Astrocyte (in vitro differentiated cells and primary cell): ENCODE measurements at regions not wholly inside any gene's neighbourhood (a gene's known extent, or its start where the extent isn't known, plus 50 kb on each side); places are given as distances from the start of the nearest gene placed in this dataset.

Experiments
- DNase-seq: peaks from one replicate; pipeline ENCODE4 v3.0.0-alpha.2; 2010; ENCODE audit warnings: low read depth
- FAIRE-seq: peaks from 2 replicates; lab custom pipeline; 2011; peaks lifted over from hg19 to GRCh38; lab: Jason Lieb, UNC
- H2AFZ ChIP-seq: 2 replicates; pipeline ENCODE4 v1.6.0; 2012; ENCODE audit warnings: low read depth, low read length, inconsistent platforms
- H3K27ac ChIP-seq: 2 replicates; pipeline ENCODE4 v1.5.1; 2011; ENCODE audit warnings: low read depth, low read length, inconsistent platforms
- H3K27me3 ChIP-seq: 2 replicates; pipeline ENCODE4 v1.6.0; 2011; ENCODE audit warnings: low read length, inconsistent platforms; ENCODE audit not compliant: insufficient read depth
- H3K36me3 ChIP-seq: 2 replicates; pipeline ENCODE4 v1.5.1; 2011; ENCODE audit warnings: low read length, inconsistent platforms; ENCODE audit not compliant: insufficient read depth
- H3K4me1 ChIP-seq: 2 replicates; pipeline ENCODE4 v1.5.1; 2011; ENCODE audit warnings: low read length, inconsistent platforms; ENCODE audit not compliant: insufficient read depth
- H3K4me2 ChIP-seq: 2 replicates; pipeline ENCODE4 v1.6.0; 2012; ENCODE audit warnings: low read length, inconsistent platforms
- H3K4me3 ChIP-seq: 2 replicates; pipeline ENCODE4 v1.5.1; 2011; ENCODE audit warnings: low read depth, mild to moderate bottlenecking, low read length, inconsistent platforms; ENCODE audit not compliant: insufficient read depth
- H3K79me2 ChIP-seq: 2 replicates; pipeline ENCODE4 v1.6.0; 2012; ENCODE audit warnings: mild to moderate bottlenecking, low read length, inconsistent platforms; ENCODE audit not compliant: insufficient read depth
- H3K9ac ChIP-seq: 2 replicates; pipeline ENCODE4 v1.6.0; 2012; ENCODE audit warnings: mild to moderate bottlenecking, low read length, inconsistent platforms
- H3K9me3 ChIP-seq: 2 replicates; pipeline ENCODE4 v1.5.1; 2012; ENCODE audit warnings: low read depth, mild to moderate bottlenecking, low read length, inconsistent platforms; ENCODE audit not compliant: insufficient read depth
- H4K20me1 ChIP-seq: 2 replicates; pipeline ENCODE4 v1.6.0; 2012; ENCODE audit warnings: low read length, inconsistent platforms; ENCODE audit not compliant: insufficient read depth
- H3K27ac Mint-ChIP-seq: one replicate; pipeline ENCODE4 v1.8.0; 2021; ENCODE audit warnings: mild to moderate bottlenecking, mixed read lengths; ENCODE audit not compliant: unreplicated experiment
- H3K27me3 Mint-ChIP-seq: one replicate; pipeline ENCODE4 v1.8.0; 2021; ENCODE audit warnings: low read depth, mixed read lengths; ENCODE audit not compliant: unreplicated experiment
- H3K36me3 Mint-ChIP-seq: one replicate; pipeline ENCODE4 v1.8.0; 2021; ENCODE audit warnings: low read depth, mixed read lengths; ENCODE audit not compliant: unreplicated experiment
- H3K4me1 Mint-ChIP-seq: one replicate; pipeline ENCODE4 v1.8.0; 2021; ENCODE audit warnings: low read depth, mixed read lengths; ENCODE audit not compliant: unreplicated experiment
- H3K4me3 Mint-ChIP-seq: one replicate; pipeline ENCODE4 v1.8.0; 2021; ENCODE audit warnings: mild to moderate bottlenecking, moderate library complexity, mixed read lengths; ENCODE audit not compliant: unreplicated experiment
- H3K9me3 Mint-ChIP-seq: one replicate; pipeline ENCODE4 v1.8.0; 2021; ENCODE audit warnings: mild to moderate bottlenecking, mixed read lengths; ENCODE audit not compliant: unreplicated experiment
- CTCF ChIP-seq: IDR thresholded peaks from 2 replicates; pipeline ENCODE4 v1.5.1; 2011; ENCODE audit warnings: low read depth, mild to moderate bottlenecking, inconsistent platforms, low read length, moderate library complexity; ENCODE audit not compliant: insufficient read depth
- EZH2 ChIP-seq: IDR thresholded peaks from 2 replicates; pipeline ENCODE4 v1.6.1; 2012; ENCODE audit warnings: mild to moderate bottlenecking, low read length, inconsistent platforms; ENCODE audit not compliant: insufficient read depth

- DNase-seq (no peak), FAIRE-seq (no peak)
- Histone ChIP-seq H3K4me2 (no peak overlapping the region), H3K9ac (no peak overlapping the region), H3K27me3 (no peaks in the 10 kb centered on the region), H3K36me3 (no peaks in the 10 kb centered on the region), H3K4me3 (no peak overlapping the region), H4K20me1 (no peaks in the 10 kb centered on the region), H3K4me1 (no peaks in the 10 kb centered on the region), H3K79me2 (no peaks in the 10 kb centered on the region), H3K9me3 (no peaks in the 10 kb centered on the region), H3K27ac (no peak overlapping the region), H2AFZ (no peak overlapping the region)
- Mint-ChIP-seq H3K4me3 (no peak overlapping the region), H3K27me3 (no peaks in the 10 kb centered on the region), H3K4me1 (no peaks in the 10 kb centered on the region), H3K27ac (no peak overlapping the region), H3K36me3 (no peaks in the 10 kb centered on the region), H3K9me3 (no peaks in the 10 kb centered on the region)
- TF ChIP-seq CTCF (no peak), EZH2 (no peak)
Measured at GRCh38 chr6:90953405-90954161, 366.7 kb upstream of the MAP3K7 start.

- Histone ChIP-seq H3K9me3 (no peaks in the 10 kb centered on the region), H3K27ac (no peak overlapping the region), H2AFZ (no peak overlapping the region), H3K79me2 (no peaks in the 10 kb centered on the region), H3K4me2 (no peak overlapping the region), H3K4me1 (no peaks in the 10 kb centered on the region), H4K20me1 (no peaks in the 10 kb centered on the region), H3K4me3 (no peak overlapping the region), H3K27me3 (no peaks in the 10 kb centered on the region), H3K36me3 (no peaks in the 10 kb centered on the region), H3K9ac (no peak overlapping the region)
- Mint-ChIP-seq H3K27ac (no peak overlapping the region), H3K9me3 (no peaks in the 10 kb centered on the region), H3K4me3 (no peak overlapping the region), H3K36me3 (no peaks in the 10 kb centered on the region), H3K27me3 (no peaks in the 10 kb centered on the region), H3K4me1 (no peaks in the 10 kb centered on the region)
- TF ChIP-seq EZH2, result no peak
- TF ChIP-seq CTCF, result no peak
- DNase-seq (no peak), FAIRE-seq (no peak)
Measured at GRCh38 chr6:90952176-90952575, 365.3 kb upstream of the MAP3K7 start.

- FAIRE-seq, result no peak
- no peaks in the 10 kb centered on the region for H3K9me3 Mint-ChIP-seq
- H4K20me1 ChIP-seq, result no peaks in the 10 kb centered on the region
- H3K79me2 ChIP-seq, result no peaks in the 10 kb centered on the region
- no peaks in the 10 kb centered on the region for H3K9me3 ChIP-seq
- H3K27ac ChIP-seq, result no peak overlapping the region
- H3K4me1 Mint-ChIP-seq, result no peaks in the 10 kb centered on the region
- no peaks in the 10 kb centered on the region for H3K36me3 Mint-ChIP-seq
- H3K27ac Mint-ChIP-seq, result no peak overlapping the region
- H3K9ac ChIP-seq, result no peak overlapping the region
- H3K4me2 ChIP-seq, result no peak overlapping the region
- H3K27me3 Mint-ChIP-seq, result no peaks in the 10 kb centered on the region
- H3K4me3 ChIP-seq, result no peak overlapping the region
- TF ChIP-seq CTCF, result no peak
- TF ChIP-seq EZH2, result no peak
- no peaks in the 10 kb centered on the region for H3K36me3 ChIP-seq
- H2AFZ ChIP-seq, result no peak overlapping the region
- no peak for DNase-seq
- no peaks in the 10 kb centered on the region for H3K27me3 ChIP-seq
- no peak overlapping the region for H3K4me3 Mint-ChIP-seq
- no peaks in the 10 kb centered on the region for H3K4me1 ChIP-seq
Measured at GRCh38 chr6:90948540-90948939, 361.7 kb upstream of the MAP3K7 start.
